HG03342 (cell line): ENCODE measurements at regions not wholly inside any gene's neighbourhood (a gene's known extent, or its start where the extent isn't known, plus 50 kb on each side); places are given as distances from the start of the nearest gene placed in this dataset.

Experiments
- ATAC-seq: cut with Tn5 transposase; IDR thresholded peaks from one replicate; pipeline ENCODE4 v1.9.1; 2021; ENCODE audit warnings: mild to moderate bottlenecking, moderate library complexity; ENCODE audit not compliant: unreplicated experiment

GRCh38 chr1:185373813-185374529 is 56.9 kb upstream of the IVNS1ABP start:
- ATAC-seq, result no peak

GRCh38 chr1:185369786-185370185 is 52.7 kb upstream of the IVNS1ABP start:
- ATAC-seq, result no peak

- no peak for ATAC-seq
Observed at GRCh38 chr1:185368913-185369491, 52.0 kb upstream of the IVNS1ABP start.

- no peak for ATAC-seq
Observed at GRCh38 chr1:185368313-185368855, 51.3 kb upstream of the IVNS1ABP start.

GRCh38 chr1:185367218-185367617 is 50.2 kb upstream of the IVNS1ABP start:
- ATAC-seq, result no peak
